ENCODE measurements at regions not wholly inside any gene's neighbourhood (a gene's known extent, or its start where the extent isn't known, plus 50 kb on each side); places are given as distances from the start of the nearest gene placed in this dataset.

GRCh38 chr5:40082313-40082712 lies 597.4 kb upstream of the PTGER4 start:
- WGBS (ENCODE audit: extremely low coverage, insufficient read length, low lambda C conversion rate), result no CpG with 5 or more reads among the region's 1 CpG
- Mint-ChIP-seq H3K4me1 (peaks cover 0 to 3% of the 10 kb centered on the region in 2 experiments; a peak in 3 of 4 replicates), H3K4me3 (no peak overlapping the region), H3K27me3 (ENCODE audit: low read depth) (no peaks in the 10 kb centered on the region), H3K36me3 (ENCODE audit: insufficient read depth in 1 of 3, low read depth in 3 of 3) (peaks cover 4 to 11% (median 5%) of the 10 kb centered on the region in 3 experiments), H3K9me3 (peaks cover 25 to 50% of the 10 kb centered on the region in 2 experiments; a peak in 4 of 5 replicates), H3K27ac (no peak overlapping the region; a peak in 1 of 7 replicates)
- no peak overlapping the region for H3K14ac ChIP-seq (ENCODE audit: insufficient read depth, low read length)
- no peak overlapping the region for H3K56ac ChIP-seq (ENCODE audit: insufficient read length, low read depth, low read length)
- H2BK5ac ChIP-seq (ENCODE audit: insufficient read length, low read length), result no peak overlapping the region
- H4K20me1 ChIP-seq (ENCODE audit: control insufficient read depth, insufficient read depth, insufficient read length), result no peaks in the 10 kb centered on the region
- H2BK120ac ChIP-seq (ENCODE audit: low read depth, low read length, poor library complexity, severe bottlenecking), result no peak overlapping the region
- H3K9me3 ChIP-seq (ENCODE audit: control insufficient read depth, low read depth, low read length), result no peaks in the 10 kb centered on the region
- H3K9ac ChIP-seq (ENCODE audit: extremely low read depth, insufficient read length, low read length), result no peak overlapping the region
- H3T11ph ChIP-seq (ENCODE audit: low read length), result no peak overlapping the region
- H3K23ac ChIP-seq (ENCODE audit: insufficient read length, low read depth, low read length), result no peak overlapping the region
- no peak overlapping the region for H2BK12ac ChIP-seq (ENCODE audit: insufficient read length, low read depth, low read length)
- no peak overlapping the region for H2BK20ac ChIP-seq (ENCODE audit: low read depth, low read length, poor library complexity, severe bottlenecking)
- no peak overlapping the region for H4K91ac ChIP-seq (ENCODE audit: insufficient read length, low read depth, low read length)
- H3K4me2 ChIP-seq (ENCODE audit: insufficient read depth, insufficient read length, low read length), result no peak overlapping the region
- no peaks in the 10 kb centered on the region for H3K79me2 ChIP-seq (ENCODE audit: insufficient read depth, low read length)
- H4K8ac ChIP-seq (replicated peaks; ENCODE audit: insufficient read length, low read depth, low read length), result no peak overlapping the region
- H3K27ac ChIP-seq (ENCODE audit: insufficient read length, low read depth, low read length), result no peak overlapping the region
- no peak overlapping the region for H2AK5ac ChIP-seq (ENCODE audit: insufficient read length, low read length)
- no peak overlapping the region for H2BK15ac ChIP-seq (ENCODE audit: low read depth, low read length)
- no peaks in the 10 kb centered on the region for H3K23me2 ChIP-seq (ENCODE audit: insufficient read length, low read depth, low read length, poor library complexity, severe bottlenecking)
- H2AFZ ChIP-seq (ENCODE audit: low read length), result no peak overlapping the region
- TF ChIP-seq, protein P1, sequence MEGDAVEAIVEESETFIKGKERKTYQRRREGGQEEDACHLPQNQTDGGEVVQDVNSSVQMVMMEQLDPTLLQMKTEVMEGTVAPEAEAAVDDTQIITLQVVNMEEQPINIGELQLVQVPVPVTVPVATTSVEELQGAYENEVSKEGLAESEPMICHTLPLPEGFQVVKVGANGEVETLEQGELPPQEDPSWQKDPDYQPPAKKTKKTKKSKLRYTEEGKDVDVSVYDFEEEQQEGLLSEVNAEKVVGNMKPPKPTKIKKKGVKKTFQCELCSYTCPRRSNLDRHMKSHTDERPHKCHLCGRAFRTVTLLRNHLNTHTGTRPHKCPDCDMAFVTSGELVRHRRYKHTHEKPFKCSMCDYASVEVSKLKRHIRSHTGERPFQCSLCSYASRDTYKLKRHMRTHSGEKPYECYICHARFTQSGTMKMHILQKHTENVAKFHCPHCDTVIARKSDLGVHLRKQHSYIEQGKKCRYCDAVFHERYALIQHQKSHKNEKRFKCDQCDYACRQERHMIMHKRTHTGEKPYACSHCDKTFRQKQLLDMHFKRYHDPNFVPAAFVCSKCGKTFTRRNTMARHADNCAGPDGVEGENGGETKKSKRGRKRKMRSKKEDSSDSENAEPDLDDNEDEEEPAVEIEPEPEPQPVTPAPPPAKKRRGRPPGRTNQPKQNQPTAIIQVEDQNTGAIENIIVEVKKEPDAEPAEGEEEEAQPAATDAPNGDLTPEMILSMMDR (conservative IDR thresholded peaks at IDR 0.05), result no peak
- H3K4me1 ChIP-seq (ENCODE audit: insufficient read depth, low read length), result no peaks in the 10 kb centered on the region
- H4K5ac ChIP-seq (ENCODE audit: insufficient read length, low read depth, low read length), result no peak overlapping the region
- no peaks in the 10 kb centered on the region for H3K27me3 ChIP-seq (ENCODE audit: insufficient read depth, low read length)
- H3K4ac ChIP-seq (ENCODE audit: low read depth, low read length), result no peak overlapping the region
- no peaks in the 10 kb centered on the region for H3K79me1 ChIP-seq (ENCODE audit: insufficient read depth, low read depth, low read length, poor library complexity, severe bottlenecking)
- H3K18ac ChIP-seq (ENCODE audit: insufficient read length, low read depth, low read length), result no peak overlapping the region
- no peak for DNase-seq

Measured in H9 (cell line).